ENCODE measurements at regions not wholly inside any gene's neighbourhood (a gene's known extent, or its start where the extent isn't known, plus 50 kb on each side); places are given as distances from the start of the nearest gene placed in this dataset.

- H3K27ac Mint-ChIP-seq (ENCODE audit: unreplicated experiment) = no peak overlapping the region
- TF ChIP-seq CTCF (IDR thresholded peaks at IDR 0.05; ENCODE audit: unreplicated experiment) = no peak
- no peaks in the 10 kb centered on the region for H3K9me3 Mint-ChIP-seq (ENCODE audit: unreplicated experiment)
- no peak for DNase-seq (ENCODE audit: low spot score)
- no peaks in the 10 kb centered on the region for H3K4me1 Mint-ChIP-seq (ENCODE audit: unreplicated experiment)
- no peaks in the 10 kb centered on the region for H3K36me3 Mint-ChIP-seq (ENCODE audit: low read depth, unreplicated experiment)
- no peak overlapping the region for H3K4me3 Mint-ChIP-seq (ENCODE audit: unreplicated experiment)
- no peaks in the 10 kb centered on the region for H3K27me3 Mint-ChIP-seq (ENCODE audit: unreplicated experiment)
Measured at GRCh38 chr5:98432378-98432777, 341.1 kb upstream of the RGMB start.

- H3K27me3 Mint-ChIP-seq (ENCODE audit: unreplicated experiment) = no peaks in the 10 kb centered on the region
- H3K36me3 Mint-ChIP-seq (ENCODE audit: low read depth, unreplicated experiment) = no peaks in the 10 kb centered on the region
- no peak for DNase-seq (ENCODE audit: low spot score)
- H3K27ac Mint-ChIP-seq (ENCODE audit: unreplicated experiment) = no peak overlapping the region
- H3K4me1 Mint-ChIP-seq (ENCODE audit: unreplicated experiment) = no peaks in the 10 kb centered on the region
- no peak overlapping the region for H3K4me3 Mint-ChIP-seq (ENCODE audit: unreplicated experiment)
- H3K9me3 Mint-ChIP-seq (ENCODE audit: unreplicated experiment) = no peaks in the 10 kb centered on the region
- TF ChIP-seq CTCF (IDR thresholded peaks at IDR 0.05; ENCODE audit: unreplicated experiment) = no peak
Measured at GRCh38 chr5:98433022-98433421, 340.4 kb upstream of the RGMB start.

GRCh38 chr5:98433673-98434072 lies 339.8 kb upstream of the RGMB start:
- Mint-ChIP-seq H3K4me1 (ENCODE audit: unreplicated experiment) (no peaks in the 10 kb centered on the region), H3K4me3 (ENCODE audit: unreplicated experiment) (no peak overlapping the region), H3K9me3 (ENCODE audit: unreplicated experiment) (no peaks in the 10 kb centered on the region), H3K27me3 (ENCODE audit: unreplicated experiment) (no peaks in the 10 kb centered on the region), H3K27ac (ENCODE audit: unreplicated experiment) (no peak overlapping the region), H3K36me3 (ENCODE audit: low read depth, unreplicated experiment) (no peaks in the 10 kb centered on the region)
- DNase-seq (ENCODE audit: low spot score) = no peak
- no peak for TF ChIP-seq CTCF (IDR thresholded peaks at IDR 0.05; ENCODE audit: unreplicated experiment)

GRCh38 chr5:98436667-98437066 lies 336.8 kb upstream of the RGMB start:
- Mint-ChIP-seq H3K4me3 (ENCODE audit: unreplicated experiment) (no peak overlapping the region), H3K27ac (ENCODE audit: unreplicated experiment) (no peak overlapping the region), H3K9me3 (ENCODE audit: unreplicated experiment) (no peaks in the 10 kb centered on the region), H3K4me1 (ENCODE audit: unreplicated experiment) (no peaks in the 10 kb centered on the region), H3K36me3 (ENCODE audit: low read depth, unreplicated experiment) (no peaks in the 10 kb centered on the region), H3K27me3 (ENCODE audit: unreplicated experiment) (no peaks in the 10 kb centered on the region)
- no peak for TF ChIP-seq CTCF (IDR thresholded peaks at IDR 0.05; ENCODE audit: unreplicated experiment)
- no peak for DNase-seq (ENCODE audit: low spot score)

GRCh38 chr5:98442448-98442847 lies 331.0 kb upstream of the RGMB start:
- Mint-ChIP-seq H3K27ac (ENCODE audit: unreplicated experiment) (no peak overlapping the region), H3K27me3 (ENCODE audit: unreplicated experiment) (no peaks in the 10 kb centered on the region)

More at GRCh38 chr5:98442448-98442847, 331.0 kb upstream of the RGMB start:
- Mint-ChIP-seq H3K9me3 (ENCODE audit: unreplicated experiment) (no peaks in the 10 kb centered on the region), H3K36me3 (ENCODE audit: low read depth, unreplicated experiment) (peaks cover 9% of the 10 kb centered on the region), H3K4me1 (ENCODE audit: unreplicated experiment) (no peaks in the 10 kb centered on the region), H3K4me3 (ENCODE audit: unreplicated experiment) (no peak overlapping the region)
- no peak for DNase-seq (ENCODE audit: low spot score)
- TF ChIP-seq CTCF (IDR thresholded peaks at IDR 0.05; ENCODE audit: unreplicated experiment) = no peak

All from endothelial cell (in vitro differentiated cells).